ENCODE measurements at regions not wholly inside any gene's neighbourhood (a gene's known extent, or its start where the extent isn't known, plus 50 kb on each side); places are given as distances from the start of the nearest gene placed in this dataset.

GRCh38 chr12:19052689-19053088 is 76.8 kb upstream of the PLEKHA5 start:
- DNase-seq (ENCODE audit: low read depth, low spot score): no peak

GRCh38 chr12:19053218-19053617 is 76.3 kb upstream of the PLEKHA5 start:
- DNase-seq (ENCODE audit: low read depth, low spot score): no peak

- no peak for DNase-seq (ENCODE audit: low read depth, low spot score)
Measured at GRCh38 chr12:19054035-19054434, 75.5 kb upstream of the PLEKHA5 start.

- DNase-seq (ENCODE audit: low read depth, low spot score): no peak
Measured at GRCh38 chr12:19055589-19055988, 73.9 kb upstream of the PLEKHA5 start.

- DNase-seq (ENCODE audit: low read depth, low spot score): peak; percentile 11
Measured at GRCh38 chr12:19058235-19059021, 71.1 kb upstream of the PLEKHA5 start.

- DNase-seq (ENCODE audit: low read depth, low spot score): no peak
Measured at GRCh38 chr12:19064713-19065112, 64.8 kb upstream of the PLEKHA5 start.

GRCh38 chr12:19065223-19065622 is 64.3 kb upstream of the PLEKHA5 start:
- no peak for DNase-seq (ENCODE audit: low read depth, low spot score)

GRCh38 chr12:19065871-19066270 is 63.7 kb upstream of the PLEKHA5 start:
- no peak for DNase-seq (ENCODE audit: low read depth, low spot score)

- no peak for DNase-seq (ENCODE audit: low read depth, low spot score)
Measured at GRCh38 chr12:19066475-19067001, 63.0 kb upstream of the PLEKHA5 start.

- DNase-seq (ENCODE audit: low read depth, low spot score): no peak
Measured at GRCh38 chr12:19068137-19068536, 61.4 kb upstream of the PLEKHA5 start.

GRCh38 chr12:19070341-19070740 is 59.2 kb upstream of the PLEKHA5 start:
- DNase-seq (ENCODE audit: low read depth, low spot score): no peak

- no peak for DNase-seq (ENCODE audit: low read depth, low spot score)
Measured at GRCh38 chr12:19074700-19075099, 54.8 kb upstream of the PLEKHA5 start.

- DNase-seq (ENCODE audit: low read depth, low spot score): no peak
Measured at GRCh38 chr12:19075711-19076340, 53.7 kb upstream of the PLEKHA5 start.
